ENCODE measurements at regions not wholly inside any gene's neighbourhood (a gene's known extent, or its start where the extent isn't known, plus 50 kb on each side); places are given as distances from the start of the nearest gene placed in this dataset.
A peak's percentile ranks its signal among the peaks of the same experiment; 100 is the strongest.
"Not testable (repeated sequence)": the region's sequence is repeated elsewhere in the genome, so short reads cannot be mapped to it uniquely, and the experiment has no call there.

- TF ChIP-seq CTCF (IDR thresholded peaks at IDR 0.05), result no peak
- TF ChIP-seq POLR2AphosphoS5 (IDR thresholded peaks at IDR 0.05), result no peak
- TF ChIP-seq POLR2A (IDR thresholded peaks at IDR 0.05), result no peak
- Histone ChIP-seq H3K27ac (no peak overlapping the region), H3K4me3 (no peak overlapping the region), H3K9me3 (no peaks in the 10 kb centered on the region), H3K36me3 (no peaks in the 10 kb centered on the region), H3K4me1 (replicated peaks) (no peaks in the 10 kb centered on the region), H3K27me3 (replicated peaks; ENCODE audit: insufficient read depth) (no peaks in the 10 kb centered on the region)
- intact Hi-C loops (cut with DNase I), result no loop called here
- 72% methylated on average over 3 of the region's 3 CpGs for WGBS
- no peak for DNase-seq (ENCODE audit: low spot score)
Observed at GRCh38 chr16:22989598-22989997, 159.7 kb downstream of the USP31 start.

- Histone ChIP-seq H3K4me3 (no peak overlapping the region), H3K4me1 (replicated peaks) (no peaks in the 10 kb centered on the region), H3K27me3 (replicated peaks; ENCODE audit: insufficient read depth) (no peaks in the 10 kb centered on the region), H3K36me3 (no peaks in the 10 kb centered on the region), H3K27ac (no peak overlapping the region), H3K9me3 (no peaks in the 10 kb centered on the region)
- DNase-seq (ENCODE audit: low spot score), result no peak
- intact Hi-C loops (cut with DNase I), result no loop called here
- TF ChIP-seq POLR2A (IDR thresholded peaks at IDR 0.05) (no peak), POLR2AphosphoS5 (IDR thresholded peaks at IDR 0.05) (no peak), CTCF (IDR thresholded peaks at IDR 0.05) (no peak)
- WGBS, result 94% methylated on average over 2 of the region's 2 CpGs
Observed at GRCh38 chr16:22983614-22984013, 165.6 kb downstream of the USP31 start.

DNA sequence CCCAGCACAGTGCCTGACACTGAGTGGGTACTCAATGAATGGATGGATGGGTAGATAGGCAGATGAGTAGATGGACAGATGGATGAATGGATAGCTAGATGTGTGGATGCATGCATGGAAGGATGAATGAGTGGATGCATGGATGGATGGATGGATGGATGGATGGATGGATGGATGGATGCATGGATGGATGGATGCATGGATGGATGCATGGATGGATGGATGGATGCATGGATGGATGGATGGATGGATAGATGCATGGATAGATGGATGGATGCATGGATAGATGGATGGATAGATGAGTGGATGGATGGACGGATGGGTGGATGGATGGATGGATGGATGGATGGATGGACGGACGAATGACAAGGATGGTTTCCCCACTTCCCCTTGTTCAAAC lies 166.6 kb downstream of the HS3ST2 start:
- H3K9me3 ChIP-seq; H3K27ac ChIP-seq; DNase-seq (ENCODE audit: low spot score); H3K4me1 ChIP-seq (replicated peaks); H3K36me3 ChIP-seq; intact Hi-C loops (cut with DNase I); H3K27me3 ChIP-seq (replicated peaks; ENCODE audit: insufficient read depth); H3K4me3 ChIP-seq: not testable (repeated sequence)
- WGBS, result 88% methylated on average over 3 of the region's 3 CpGs

DNA sequence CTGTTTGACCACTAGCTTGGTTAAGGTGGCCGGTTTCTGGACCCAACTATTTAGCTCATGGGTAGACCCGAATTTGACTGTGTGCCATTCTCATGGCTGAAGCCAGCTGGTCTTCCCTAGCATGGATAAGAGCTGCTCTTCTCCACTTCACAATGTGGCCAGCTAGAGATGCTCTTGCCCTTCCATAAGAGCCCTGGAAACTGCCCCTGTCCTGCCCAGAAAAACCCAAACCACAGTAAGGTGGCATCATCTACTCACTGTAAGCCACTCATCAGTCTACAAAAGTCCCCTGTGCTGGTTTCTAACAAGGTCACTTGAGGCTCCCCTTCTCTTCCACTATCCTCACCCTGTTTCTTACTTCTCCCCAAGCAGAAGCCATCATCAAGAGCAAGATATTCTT lies 165.1 kb downstream of the HS3ST2 start:
- TF ChIP-seq POLR2AphosphoS5 (IDR thresholded peaks at IDR 0.05) (no peak), CTCF (IDR thresholded peaks at IDR 0.05) (no peak), POLR2A (IDR thresholded peaks at IDR 0.05) (no peak)
- Histone ChIP-seq H3K36me3 (no peaks in the 10 kb centered on the region), H3K27ac (no peak overlapping the region), H3K4me3 (no peak overlapping the region), H3K4me1 (replicated peaks) (no peaks in the 10 kb centered on the region), H3K9me3 (no peaks in the 10 kb centered on the region), H3K27me3 (replicated peaks; ENCODE audit: insufficient read depth) (no peaks in the 10 kb centered on the region)
- no peak for DNase-seq (ENCODE audit: low spot score)
- WGBS, result 79% methylated on average over 2 of the region's 2 CpGs
- intact Hi-C loops (cut with DNase I), result no loop called here

- H3K27ac ChIP-seq, result no peak overlapping the region
- no peak for DNase-seq (ENCODE audit: low spot score)
- no peaks in the 10 kb centered on the region for H3K4me1 ChIP-seq (replicated peaks)
- intact Hi-C loops (cut with DNase I), result no loop called here
- H3K36me3 ChIP-seq, result no peaks in the 10 kb centered on the region
- no peak overlapping the region for H3K4me3 ChIP-seq
- H3K9me3 ChIP-seq, result no peaks in the 10 kb centered on the region
- TF ChIP-seq POLR2A (IDR thresholded peaks at IDR 0.05), result no peak
- TF ChIP-seq CTCF (IDR thresholded peaks at IDR 0.05), result peak in 1 of 4 experiments; percentile 23
- TF ChIP-seq POLR2AphosphoS5 (IDR thresholded peaks at IDR 0.05), result no peak
- H3K27me3 ChIP-seq (replicated peaks; ENCODE audit: insufficient read depth), result no peaks in the 10 kb centered on the region
- 65% methylated on average over 4 of the region's 4 CpGs for WGBS
Observed at GRCh38 chr16:22977294-22977697, 163.3 kb downstream of the HS3ST2 start.
